Activated B cell treated with CpG ODN at 0.5 μM for 24 hours (primary cell): ENCODE measurements at regions not wholly inside any gene's neighbourhood (a gene's known extent, or its start where the extent isn't known, plus 50 kb on each side); places are given as distances from the start of the nearest gene placed in this dataset.

ENCODE experiments used
- ATAC-seq: fragments of 200-7000 bp; cut with Tn5 transposase; one replicate; pipeline ENCODE4 v1.10.0; 2021; ENCODE audit warnings: low read depth, mild to moderate bottlenecking, moderate library complexity
- CTCF ChIA-PET: fragments of 350-600 bp; sonication (Branson Sonifier 250); formaldehyde crosslinking; loops from one replicate; lab custom pipeline; 2021; ENCODE audit warnings: antibody characterized with exemption; lab: Charles Lee
- POLR2A ChIA-PET: fragments of 350-600 bp; sonication (Branson Sonifier 250); formaldehyde crosslinking; loops from one replicate; lab custom pipeline; 2021; ENCODE audit warnings: antibody characterized with exemption; lab: Charles Lee
- DNase-seq: peaks from one replicate; pipeline ENCODE4 v3.0.0; 2022
- H3K27ac Mint-ChIP-seq: one replicate; pipeline ENCODE4 v1.8.0; 2020; ENCODE audit warnings: mixed read lengths
- H3K27me3 Mint-ChIP-seq: one replicate; pipeline ENCODE4 v1.8.0; 2021; ENCODE audit warnings: mixed read lengths
- H3K36me3 Mint-ChIP-seq: one replicate; pipeline ENCODE4 v1.8.0; 2021; ENCODE audit warnings: low read depth, mixed read lengths
- H3K4me1 Mint-ChIP-seq: one replicate; pipeline ENCODE4 v1.8.0; 2021; ENCODE audit warnings: mixed read lengths
- H3K4me3 Mint-ChIP-seq: one replicate; pipeline ENCODE4 v1.8.0; 2020; ENCODE audit warnings: mild to moderate bottlenecking, mixed read lengths
- H3K9me3 Mint-ChIP-seq: one replicate; pipeline ENCODE4 v1.8.0; 2020; ENCODE audit warnings: mixed read lengths
- intact Hi-C: fragments of 100-400 bp; cut with micrococcal nuclease; formaldehyde crosslinking; loops from one replicate; pipeline ENCODE4 v1.15.1; 2024
- TF ChIP-seq, protein P1 (sequence below): fragments of 200-600 bp; IDR thresholded peaks from one replicate; pipeline ENCODE4 v1.8.0; 2022; ENCODE audit warnings: antibody characterized with exemption, mild to moderate bottlenecking

DNA sequence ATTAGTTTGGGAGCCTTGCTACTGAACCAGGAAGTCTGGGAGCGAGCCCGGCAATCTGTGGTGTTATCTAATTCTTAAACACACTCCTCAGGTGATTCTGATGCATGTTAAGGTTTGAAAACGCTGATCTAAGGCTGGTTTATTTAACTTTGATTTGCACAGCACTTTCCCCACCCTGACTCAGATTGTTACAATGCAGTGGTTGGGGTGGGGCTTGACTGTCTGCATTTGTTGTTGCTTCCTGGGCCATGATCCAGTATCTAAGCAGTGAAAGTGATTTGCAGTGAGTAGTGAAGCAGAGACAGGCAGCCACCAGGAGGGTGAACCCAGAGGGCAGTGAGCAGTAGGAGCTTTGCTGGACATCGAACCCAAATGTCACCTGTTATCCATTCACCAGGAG lies 81.6 kb upstream of the ARGLU1 start:
- no peaks in the 10 kb centered on the region for H3K27me3 Mint-ChIP-seq
- no peak for ATAC-seq
- no peaks in the 10 kb centered on the region for H3K36me3 Mint-ChIP-seq
- no peaks in the 10 kb centered on the region for H3K4me1 Mint-ChIP-seq
- intact Hi-C loops, result no loop called here
- POLR2A ChIA-PET, result no interaction called here
- TF ChIP-seq, protein P1, sequence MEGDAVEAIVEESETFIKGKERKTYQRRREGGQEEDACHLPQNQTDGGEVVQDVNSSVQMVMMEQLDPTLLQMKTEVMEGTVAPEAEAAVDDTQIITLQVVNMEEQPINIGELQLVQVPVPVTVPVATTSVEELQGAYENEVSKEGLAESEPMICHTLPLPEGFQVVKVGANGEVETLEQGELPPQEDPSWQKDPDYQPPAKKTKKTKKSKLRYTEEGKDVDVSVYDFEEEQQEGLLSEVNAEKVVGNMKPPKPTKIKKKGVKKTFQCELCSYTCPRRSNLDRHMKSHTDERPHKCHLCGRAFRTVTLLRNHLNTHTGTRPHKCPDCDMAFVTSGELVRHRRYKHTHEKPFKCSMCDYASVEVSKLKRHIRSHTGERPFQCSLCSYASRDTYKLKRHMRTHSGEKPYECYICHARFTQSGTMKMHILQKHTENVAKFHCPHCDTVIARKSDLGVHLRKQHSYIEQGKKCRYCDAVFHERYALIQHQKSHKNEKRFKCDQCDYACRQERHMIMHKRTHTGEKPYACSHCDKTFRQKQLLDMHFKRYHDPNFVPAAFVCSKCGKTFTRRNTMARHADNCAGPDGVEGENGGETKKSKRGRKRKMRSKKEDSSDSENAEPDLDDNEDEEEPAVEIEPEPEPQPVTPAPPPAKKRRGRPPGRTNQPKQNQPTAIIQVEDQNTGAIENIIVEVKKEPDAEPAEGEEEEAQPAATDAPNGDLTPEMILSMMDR, result no peak
- H3K27ac Mint-ChIP-seq, result no peak overlapping the region
- no peak for DNase-seq
- CTCF ChIA-PET, result no interaction called here
- H3K9me3 Mint-ChIP-seq, result no peaks in the 10 kb centered on the region
- no peak overlapping the region for H3K4me3 Mint-ChIP-seq

- Mint-ChIP-seq H3K9me3 (no peaks in the 10 kb centered on the region), H3K4me3 (no peak overlapping the region), H3K36me3 (no peaks in the 10 kb centered on the region), H3K27ac (no peak overlapping the region), H3K27me3 (no peaks in the 10 kb centered on the region), H3K4me1 (no peaks in the 10 kb centered on the region)
- ChIA-PET CTCF (interaction anchor here (1.1 to 1.2 kb wide), 2 partner anchors 8 to 20 kb away, joined by 3 read pairs; no protein-coding TSS in a partner anchor), POLR2A (no interaction called here)
- intact Hi-C loops, result no loop called here
- ATAC-seq (no peak), DNase-seq (no peak)
- TF ChIP-seq, protein P1, result no peak
Measured at GRCh38 chr13:106640515-106640914, 72.6 kb upstream of the ARGLU1 start.

GRCh38 chr13:106637519-106637918 lies 69.6 kb upstream of the ARGLU1 start:
- Mint-ChIP-seq H3K36me3 (no peaks in the 10 kb centered on the region), H3K4me3 (no peak overlapping the region), H3K27ac (no peak overlapping the region), H3K9me3 (no peaks in the 10 kb centered on the region), H3K27me3 (peaks cover 3% of the 10 kb centered on the region), H3K4me1 (no peaks in the 10 kb centered on the region)
- ChIA-PET POLR2A (no interaction called here), CTCF (no interaction called here)
- TF ChIP-seq, protein P1, result no peak
- DNase-seq, result no peak
- ATAC-seq, result no peak
- intact Hi-C loops, result no loop called here

DNA sequence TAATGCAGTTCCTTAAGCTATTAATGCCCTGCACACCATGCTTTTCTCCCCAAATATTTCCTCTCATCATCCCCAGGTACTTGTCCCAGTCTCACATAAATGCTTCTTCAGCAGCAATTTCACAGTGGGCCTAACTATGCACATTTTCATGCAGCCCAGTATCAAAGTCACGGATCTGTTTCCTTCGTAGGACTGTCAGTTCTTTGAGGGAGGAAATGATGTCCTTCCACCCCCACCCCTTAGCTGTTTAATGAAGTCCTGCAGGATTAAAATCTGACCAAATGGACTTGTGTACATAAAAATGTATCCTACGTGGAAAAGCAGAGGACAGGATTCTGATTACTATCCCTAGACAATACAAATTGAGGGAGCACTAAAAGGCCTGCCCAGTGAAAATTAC lies 68.6 kb upstream of the ARGLU1 start:
- CTCF ChIA-PET, result no interaction called here
- Mint-ChIP-seq H3K36me3 (no peaks in the 10 kb centered on the region), H3K9me3 (no peaks in the 10 kb centered on the region), H3K4me3 (no peak overlapping the region), H3K4me1 (no peaks in the 10 kb centered on the region), H3K27me3 (peaks cover 5% of the 10 kb centered on the region), H3K27ac (no peak overlapping the region)
- POLR2A ChIA-PET, result no interaction called here
- DNase-seq, result no peak
- intact Hi-C loops, result no loop called here
- TF ChIP-seq, protein P1, result no peak
- no peak for ATAC-seq

DNA sequence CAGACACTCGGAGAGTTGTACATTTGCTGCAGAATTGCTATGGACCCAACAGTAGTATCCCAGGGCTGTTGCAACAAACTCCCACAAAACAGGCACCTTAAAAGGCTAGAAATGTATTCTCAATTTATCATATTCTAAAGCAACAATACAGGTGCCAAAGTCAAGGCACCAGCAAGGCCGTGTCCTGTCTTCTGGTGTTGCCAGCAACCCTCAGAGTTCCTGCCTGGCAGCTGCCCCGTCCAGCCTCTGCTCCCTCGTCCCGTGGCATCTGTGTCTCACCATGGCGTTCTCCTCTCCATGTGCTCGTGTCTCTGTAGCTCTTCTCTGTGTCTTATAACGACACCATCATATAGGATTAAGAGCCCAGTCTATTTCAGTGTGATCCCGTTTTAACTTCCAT lies 67.7 kb upstream of the ARGLU1 start:
- Mint-ChIP-seq H3K4me3 (no peak overlapping the region), H3K4me1 (no peaks in the 10 kb centered on the region), H3K27ac (no peak overlapping the region), H3K27me3 (peaks cover 5% of the 10 kb centered on the region), H3K9me3 (no peaks in the 10 kb centered on the region), H3K36me3 (no peaks in the 10 kb centered on the region)
- TF ChIP-seq, protein P1, result no peak
- intact Hi-C loops, result no loop called here
- ChIA-PET POLR2A (no interaction called here), CTCF (interaction anchor here (0.8 kb wide), 1 partner anchor 16 kb away, joined by 3 read pairs; no protein-coding TSS in a partner anchor)
- no peak for DNase-seq
- ATAC-seq, result no peak
